GM12891 (cell line): ENCODE measurements at regions not wholly inside any gene's neighbourhood (a gene's known extent, or its start where the extent isn't known, plus 50 kb on each side); places are given as distances from the start of the nearest gene placed in this dataset.

Experiments used
- DNase-seq: peaks from one replicate; pipeline ENCODE4 v3.0.0; 2011; ENCODE audit warnings: low spot score; ENCODE audit not compliant: insufficient read length
- FAIRE-seq: peaks from 2 replicates; lab custom pipeline; 2011; peaks lifted over from hg19 to GRCh38; lab: Jason Lieb, UNC
- PAX5 ChIP-seq: IDR thresholded peaks from 2 replicates; pipeline ENCODE4 v1.6.1; 2011; ENCODE audit warnings: low read length, moderate library complexity, mild to moderate bottlenecking; ENCODE audit not compliant: insufficient read depth, severe bottlenecking
- POLR2A ChIP-seq: IDR thresholded peaks from 2 replicates; pipeline ENCODE4 v1.6.1; 2011; ENCODE audit warnings: low read depth, low read length, control low read depth
- POLR2AphosphoS5 ChIP-seq: IDR thresholded peaks from 2 replicates; pipeline ENCODE4 v1.6.1; 2011; ENCODE audit warnings: low read depth, low read length, control low read depth
- POU2F2 ChIP-seq: IDR thresholded peaks from 2 replicates; pipeline ENCODE4 v1.6.1; 2011; ENCODE audit warnings: low read depth, mild to moderate bottlenecking, control low read depth, low read length, moderate library complexity
- SPI1 ChIP-seq: IDR thresholded peaks from 2 replicates; pipeline ENCODE4 v1.6.1; 2011; ENCODE audit warnings: low read depth, low read length, control low read depth
- TAF1 ChIP-seq: IDR thresholded peaks from 2 replicates; pipeline ENCODE4 v1.6.1; 2011; ENCODE audit warnings: low read depth, low read length, control low read depth

GRCh38 chr20:17128206-17128605 is 98.6 kb upstream of the PCSK2 start:
- DNase-seq: no peak
- TF ChIP-seq POLR2A: no peak
- TF ChIP-seq POU2F2: no peak
- TF ChIP-seq SPI1: no peak
- no peak for TF ChIP-seq PAX5
- no peak for TF ChIP-seq TAF1
- no peak for TF ChIP-seq POLR2AphosphoS5
- FAIRE-seq: no peak

DNA sequence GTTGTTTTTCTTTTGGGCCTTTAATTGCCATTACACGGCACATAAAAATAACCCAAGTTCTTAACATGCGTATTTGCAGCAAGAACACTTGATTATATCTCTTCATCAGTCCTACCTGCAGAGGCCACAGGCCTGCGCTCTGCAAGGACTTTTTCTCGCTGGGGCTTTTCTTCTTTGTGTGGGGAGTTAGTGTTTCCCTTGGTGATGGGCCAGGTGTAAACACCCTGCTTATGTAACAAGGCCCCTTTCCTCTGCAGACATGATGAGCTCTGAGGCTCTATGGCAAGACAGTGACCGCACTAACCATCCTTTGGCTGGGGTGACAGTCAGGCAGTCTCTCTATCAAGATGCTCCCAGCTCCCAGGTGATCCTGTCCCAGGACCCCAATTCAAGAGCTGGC is 97.8 kb upstream of the PCSK2 start:
- DNase-seq: no peak
- FAIRE-seq: no peak
- TF ChIP-seq POLR2AphosphoS5 (no peak), PAX5 (no peak), TAF1 (no peak), SPI1 (no peak), POU2F2 (no peak), POLR2A (no peak)

GRCh38 chr20:17137692-17138091 is 89.1 kb upstream of the PCSK2 start:
- DNase-seq: no peak
- FAIRE-seq: no peak

DNA sequence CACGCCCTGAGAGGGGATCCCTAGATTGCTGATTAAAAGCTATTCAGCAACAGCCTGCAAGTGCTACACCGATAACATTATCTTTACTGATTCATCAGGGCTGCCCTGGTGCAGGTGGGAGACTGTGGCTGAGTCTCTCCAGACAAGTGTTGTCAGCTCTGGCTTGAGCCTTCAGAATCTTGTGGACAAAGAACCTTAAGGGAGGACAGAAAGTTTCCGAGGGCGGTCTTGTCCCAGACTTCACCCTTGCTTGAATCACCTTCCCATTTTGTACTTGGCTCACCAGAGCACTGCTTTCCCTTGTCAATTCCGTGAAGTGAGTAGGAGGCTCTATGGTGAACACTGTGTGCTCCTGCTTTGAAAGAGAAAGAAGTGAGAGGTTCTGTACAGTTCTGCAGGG is 88.6 kb upstream of the PCSK2 start:
- FAIRE-seq: no peak
- DNase-seq: no peak
- TF ChIP-seq POLR2A: no peak

More at GRCh38 chr20:17137692-17138091, 89.1 kb upstream of the PCSK2 start:
- TF ChIP-seq TAF1 (no peak), POLR2A (no peak), SPI1 (no peak), POLR2AphosphoS5 (no peak), POU2F2 (no peak), PAX5 (no peak)

DNA sequence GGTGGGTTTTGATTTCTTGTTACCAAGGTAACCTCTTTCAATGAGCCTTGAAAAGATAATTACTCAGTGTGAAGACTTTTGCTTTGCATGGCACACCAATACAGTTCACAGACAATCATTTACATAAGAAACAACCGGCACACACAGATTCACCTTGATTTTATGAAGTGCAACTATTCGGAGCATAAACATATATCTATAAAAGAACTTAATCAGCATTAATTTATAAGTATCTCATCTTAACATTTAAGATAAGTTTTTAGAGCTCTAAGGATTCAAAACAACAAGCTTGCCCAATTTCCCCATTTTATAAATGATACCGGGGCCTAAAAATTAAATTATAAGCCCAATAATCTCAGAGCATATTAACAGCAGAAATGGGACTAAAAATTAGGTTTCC is 85.9 kb upstream of the PCSK2 start:
- DNase-seq (no peak), FAIRE-seq (no peak)
- no peak for TF ChIP-seq POLR2A
- no peak for TF ChIP-seq TAF1
- no peak for TF ChIP-seq POU2F2
- no peak for TF ChIP-seq PAX5
- TF ChIP-seq POLR2AphosphoS5: no peak
- no peak for TF ChIP-seq SPI1

GRCh38 chr20:17141568-17141967 is 85.3 kb upstream of the PCSK2 start:
- no peak for TF ChIP-seq POU2F2
- TF ChIP-seq PAX5: no peak
- no peak for TF ChIP-seq TAF1
- TF ChIP-seq POLR2AphosphoS5: no peak
- no peak for TF ChIP-seq SPI1
- TF ChIP-seq POLR2A: no peak
- FAIRE-seq (no peak), DNase-seq (no peak)

GRCh38 chr20:17142666-17143065 is 84.2 kb upstream of the PCSK2 start:
- no peak for DNase-seq
- TF ChIP-seq SPI1 (no peak), PAX5 (no peak), POLR2A (no peak), POU2F2 (no peak), TAF1 (no peak), POLR2AphosphoS5 (no peak)
- no peak for FAIRE-seq

GRCh38 chr20:17150858-17151257 is 76.0 kb upstream of the PCSK2 start:
- no peak for TF ChIP-seq POLR2A
- TF ChIP-seq SPI1: no peak
- no peak for TF ChIP-seq POLR2AphosphoS5
- TF ChIP-seq TAF1: no peak
- no peak for FAIRE-seq

GRCh38 chr20:17155401-17155800 is 71.4 kb upstream of the PCSK2 start:
- TF ChIP-seq POLR2AphosphoS5 (no peak), POU2F2 (no peak), POLR2A (no peak), SPI1 (no peak)
- FAIRE-seq (no peak), DNase-seq (no peak)

More at GRCh38 chr20:17150858-17151257, 76.0 kb upstream of the PCSK2 start:
- no peak for DNase-seq

DNA sequence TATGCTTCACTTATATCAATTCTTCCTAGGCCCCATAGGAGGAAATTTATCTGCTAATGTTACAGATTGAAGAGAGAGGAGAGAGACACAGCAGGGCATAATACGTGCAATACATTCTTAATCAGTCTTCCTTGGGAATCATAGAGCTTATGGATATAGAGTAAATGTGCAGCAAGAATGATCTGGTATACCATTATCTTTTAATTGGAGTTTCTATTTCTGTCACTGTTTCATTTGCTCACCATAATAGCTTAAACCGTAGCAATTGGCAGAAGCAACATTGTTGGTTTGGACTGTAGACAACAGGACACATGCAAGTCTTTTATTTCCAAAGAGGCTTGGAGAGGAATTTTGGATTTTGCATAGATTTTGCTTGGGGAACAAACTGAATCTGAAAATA is 68.1 kb upstream of the PCSK2 start:
- FAIRE-seq (no peak), DNase-seq (no peak)
- TF ChIP-seq TAF1 (no peak), SPI1 (no peak), POU2F2 (no peak), POLR2A (no peak), POLR2AphosphoS5 (no peak), PAX5 (no peak)
